ENCODE measurements at regions not wholly inside any gene's neighbourhood (a gene's known extent, or its start where the extent isn't known, plus 50 kb on each side); places are given as distances from the start of the nearest gene placed in this dataset.

DNA sequence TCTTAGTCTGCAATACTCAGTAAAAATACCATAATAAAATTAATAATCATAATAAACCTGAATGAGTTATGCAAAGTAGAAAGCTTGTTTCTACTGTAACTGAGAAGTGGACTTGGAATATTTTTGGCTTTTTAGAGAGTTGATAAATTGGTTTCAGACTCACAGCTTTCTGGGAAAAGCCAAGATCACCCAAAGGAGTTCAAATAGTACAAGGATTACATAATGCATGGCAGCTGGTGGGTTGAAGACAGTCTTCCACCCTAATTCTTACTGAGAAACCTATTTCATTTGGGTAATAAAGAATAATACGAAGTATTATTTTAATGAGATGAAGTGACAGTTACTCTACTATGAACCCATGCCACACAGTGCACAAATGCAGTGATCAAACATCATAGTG is 139.4 kb upstream of the KLF12 start:
- TF ChIP-seq, protein P1, sequence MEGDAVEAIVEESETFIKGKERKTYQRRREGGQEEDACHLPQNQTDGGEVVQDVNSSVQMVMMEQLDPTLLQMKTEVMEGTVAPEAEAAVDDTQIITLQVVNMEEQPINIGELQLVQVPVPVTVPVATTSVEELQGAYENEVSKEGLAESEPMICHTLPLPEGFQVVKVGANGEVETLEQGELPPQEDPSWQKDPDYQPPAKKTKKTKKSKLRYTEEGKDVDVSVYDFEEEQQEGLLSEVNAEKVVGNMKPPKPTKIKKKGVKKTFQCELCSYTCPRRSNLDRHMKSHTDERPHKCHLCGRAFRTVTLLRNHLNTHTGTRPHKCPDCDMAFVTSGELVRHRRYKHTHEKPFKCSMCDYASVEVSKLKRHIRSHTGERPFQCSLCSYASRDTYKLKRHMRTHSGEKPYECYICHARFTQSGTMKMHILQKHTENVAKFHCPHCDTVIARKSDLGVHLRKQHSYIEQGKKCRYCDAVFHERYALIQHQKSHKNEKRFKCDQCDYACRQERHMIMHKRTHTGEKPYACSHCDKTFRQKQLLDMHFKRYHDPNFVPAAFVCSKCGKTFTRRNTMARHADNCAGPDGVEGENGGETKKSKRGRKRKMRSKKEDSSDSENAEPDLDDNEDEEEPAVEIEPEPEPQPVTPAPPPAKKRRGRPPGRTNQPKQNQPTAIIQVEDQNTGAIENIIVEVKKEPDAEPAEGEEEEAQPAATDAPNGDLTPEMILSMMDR (IDR thresholded peaks at IDR 0.05; ENCODE audit: low read length), result no peak
- TF ChIP-seq EZH2 (IDR thresholded peaks at IDR 0.05; ENCODE audit: borderline replicate concordance, low read length), result no peak

Data from OCI-LY1 (cell line).